Mucosa of stomach (tissue), 1 donor: ENCODE measurements at regions not wholly inside any gene's neighbourhood (a gene's known extent, or its start where the extent isn't known, plus 50 kb on each side); places are given as distances from the start of the nearest gene placed in this dataset.
"Not testable (repeated sequence)": the region's sequence is repeated elsewhere in the genome, so short reads cannot be mapped to it uniquely, and the experiment has no call there.

Experiments used
- H3K27me3 ChIP-seq: one replicate; pipeline ENCODE4 v1.7.0; 2013; ENCODE audit warnings: mild to moderate bottlenecking, low read length; ENCODE audit not compliant: control insufficient read depth, insufficient read depth
- H3K36me3 ChIP-seq: one replicate; pipeline ENCODE4 v1.7.0; 2013; ENCODE audit warnings: low read length; ENCODE audit not compliant: control insufficient read depth, insufficient read depth
- H3K4me1 ChIP-seq: one replicate; pipeline ENCODE4 v1.7.0; 2013; ENCODE audit warnings: mild to moderate bottlenecking, low read length; ENCODE audit not compliant: control insufficient read depth, insufficient read depth
- H3K4me3 ChIP-seq: one replicate; pipeline ENCODE4 v1.7.0; 2013; ENCODE audit warnings: low read length
- H3K9ac ChIP-seq: one replicate; pipeline ENCODE4 v1.7.0; 2013; ENCODE audit warnings: mild to moderate bottlenecking, low read length, moderate library complexity
- H3K9me3 ChIP-seq: one replicate; pipeline ENCODE4 v1.7.0; 2013; ENCODE audit warnings: mild to moderate bottlenecking, low read length, moderate library complexity; ENCODE audit not compliant: control insufficient read depth
- donor health status: Pancreatic carcinoma.

DNA sequence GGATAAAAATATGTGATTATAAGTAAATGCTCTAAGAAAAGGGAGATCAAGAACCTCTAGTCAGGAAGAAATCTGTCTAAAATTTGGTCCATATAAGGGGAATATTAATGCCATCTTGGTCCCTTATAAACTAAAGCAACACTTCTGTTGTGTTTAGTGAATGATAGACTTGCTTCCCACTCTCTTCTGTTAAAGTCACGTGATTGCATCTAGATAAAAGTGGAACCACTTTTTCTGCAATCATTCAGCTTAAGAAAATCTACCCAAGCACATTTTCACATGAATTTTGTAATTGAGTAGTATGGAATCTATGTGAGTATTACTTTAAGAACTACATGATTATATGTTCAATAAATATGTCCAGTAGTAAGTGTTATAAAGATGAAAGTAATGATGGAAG, 782.9 kb upstream of the MIR17HG start:
- H3K9me3 ChIP-seq = no peaks in the 10 kb centered on the region
- H3K9ac ChIP-seq = no peak overlapping the region
- no peaks in the 10 kb centered on the region for H3K36me3 ChIP-seq
- no peak overlapping the region for H3K4me3 ChIP-seq
- no peaks in the 10 kb centered on the region for H3K4me1 ChIP-seq
- H3K27me3 ChIP-seq = no peaks in the 10 kb centered on the region

- Histone ChIP-seq H3K4me3 (no peak overlapping the region), H3K4me1 (no peaks in the 10 kb centered on the region), H3K27me3 (no peaks in the 10 kb centered on the region), H3K36me3 (no peaks in the 10 kb centered on the region), H3K9ac (no peak overlapping the region), H3K9me3 (no peaks in the 10 kb centered on the region)
Measured at GRCh38 chr13:90565985-90566713, 781.3 kb upstream of the MIR17HG start.

GRCh38 chr13:90568165-90568564, 779.3 kb upstream of the MIR17HG start:
- H3K4me1 ChIP-seq = no peaks in the 10 kb centered on the region
- no peak overlapping the region for H3K4me3 ChIP-seq
- H3K9me3 ChIP-seq = no peaks in the 10 kb centered on the region
- H3K36me3 ChIP-seq = no peaks in the 10 kb centered on the region
- no peak overlapping the region for H3K9ac ChIP-seq
- no peaks in the 10 kb centered on the region for H3K27me3 ChIP-seq

GRCh38 chr13:90576067-90576466, 771.4 kb upstream of the MIR17HG start:
- Histone ChIP-seq H3K9ac (no peak overlapping the region), H3K27me3 (no peaks in the 10 kb centered on the region), H3K4me3 (no peak overlapping the region), H3K9me3 (no peaks in the 10 kb centered on the region), H3K4me1 (no peaks in the 10 kb centered on the region), H3K36me3 (no peaks in the 10 kb centered on the region)

GRCh38 chr13:90577726-90578125, 769.8 kb upstream of the MIR17HG start:
- no peaks in the 10 kb centered on the region for H3K36me3 ChIP-seq
- H3K27me3 ChIP-seq = no peaks in the 10 kb centered on the region
- H3K9ac ChIP-seq = no peak overlapping the region
- no peak overlapping the region for H3K4me3 ChIP-seq
- H3K4me1 ChIP-seq = no peaks in the 10 kb centered on the region
- H3K9me3 ChIP-seq = no peaks in the 10 kb centered on the region

DNA sequence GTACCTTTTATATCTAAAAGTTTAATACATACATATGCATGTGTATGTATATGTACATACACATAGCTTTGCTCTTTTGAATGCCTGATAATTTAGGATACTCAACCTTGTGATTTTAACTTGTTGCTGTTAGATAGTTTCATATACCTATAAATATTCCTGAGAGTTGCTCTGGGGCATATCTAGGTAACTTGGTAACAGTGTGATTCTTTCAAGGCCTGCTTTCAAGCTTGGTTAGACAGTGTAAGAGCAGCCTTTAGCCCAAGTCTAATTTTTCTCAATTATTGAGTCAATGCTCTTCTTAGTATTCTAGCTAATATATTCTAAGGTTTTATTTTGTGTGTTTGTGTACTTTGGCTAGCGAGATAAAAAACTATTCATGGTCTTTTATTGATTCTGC, 762.1 kb upstream of the MIR17HG start:
- Histone ChIP-seq H3K4me1 (no peaks in the 10 kb centered on the region), H3K4me3 (no peak overlapping the region), H3K9ac (no peak overlapping the region), H3K9me3 (no peaks in the 10 kb centered on the region), H3K36me3 (no peaks in the 10 kb centered on the region), H3K27me3 (no peaks in the 10 kb centered on the region)

- Histone ChIP-seq H3K9ac (no peak overlapping the region), H3K4me3 (no peak overlapping the region), H3K36me3 (no peaks in the 10 kb centered on the region), H3K4me1 (no peaks in the 10 kb centered on the region), H3K9me3 (no peaks in the 10 kb centered on the region), H3K27me3 (no peaks in the 10 kb centered on the region)
Measured at GRCh38 chr13:90591260-90591926, 756.1 kb upstream of the MIR17HG start.

GRCh38 chr13:90591927-90592268, 755.6 kb upstream of the MIR17HG start:
- no peak overlapping the region for H3K4me3 ChIP-seq
- H3K4me1 ChIP-seq = no peaks in the 10 kb centered on the region
- no peaks in the 10 kb centered on the region for H3K27me3 ChIP-seq
- H3K9ac ChIP-seq = no peak overlapping the region
- no peaks in the 10 kb centered on the region for H3K9me3 ChIP-seq
- H3K36me3 ChIP-seq = no peaks in the 10 kb centered on the region

DNA sequence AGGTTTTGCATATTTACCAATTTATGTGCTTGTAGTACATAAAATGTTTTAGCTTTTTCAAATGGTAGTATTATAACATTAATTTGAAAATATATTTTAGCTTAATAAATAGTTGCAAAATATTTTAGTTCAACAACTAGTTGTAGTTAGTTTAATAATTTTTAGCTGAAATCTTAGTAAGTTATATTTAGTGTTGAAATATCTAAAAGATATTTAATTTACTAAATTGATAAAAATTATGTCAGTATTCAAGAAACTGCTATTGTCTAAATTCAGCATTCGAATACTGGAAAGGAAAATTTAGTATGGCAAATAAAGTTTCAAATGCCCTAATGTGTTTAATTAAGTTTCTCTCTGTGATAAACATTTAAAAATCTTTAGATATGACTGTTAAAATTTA, 754.5 kb upstream of the MIR17HG start:
- Histone ChIP-seq H3K4me3 (no peak overlapping the region), H3K4me1 (no peaks in the 10 kb centered on the region), H3K27me3 (no peaks in the 10 kb centered on the region), H3K9me3 (no peaks in the 10 kb centered on the region), H3K9ac (no peak overlapping the region), H3K36me3 (no peaks in the 10 kb centered on the region)

- H3K4me1 ChIP-seq = no peaks in the 10 kb centered on the region
- H3K27me3 ChIP-seq = no peaks in the 10 kb centered on the region
- H3K9me3 ChIP-seq = no peaks in the 10 kb centered on the region
- no peak overlapping the region for H3K9ac ChIP-seq
- H3K4me3 ChIP-seq = no peak overlapping the region
- H3K36me3 ChIP-seq = no peaks in the 10 kb centered on the region
Measured at GRCh38 chr13:90594681-90595080, 752.8 kb upstream of the MIR17HG start.

- no peak overlapping the region for H3K9ac ChIP-seq
- H3K9me3 ChIP-seq = no peaks in the 10 kb centered on the region
- no peak overlapping the region for H3K4me3 ChIP-seq
- no peaks in the 10 kb centered on the region for H3K36me3 ChIP-seq
- no peaks in the 10 kb centered on the region for H3K4me1 ChIP-seq
- no peaks in the 10 kb centered on the region for H3K27me3 ChIP-seq
Measured at GRCh38 chr13:90605664-90606063, 741.8 kb upstream of the MIR17HG start.

- H3K36me3 ChIP-seq, H3K4me1 ChIP-seq, H3K4me3 ChIP-seq, H3K27me3 ChIP-seq, H3K9me3 ChIP-seq, H3K9ac ChIP-seq: not testable (repeated sequence)
Measured at GRCh38 chr13:90606921-90607320, 740.6 kb upstream of the MIR17HG start.
